A204.1 (cell line): ENCODE measurements at regions not wholly inside any gene's neighbourhood (a gene's known extent, or its start where the extent isn't known, plus 50 kb on each side); places are given as distances from the start of the nearest gene placed in this dataset.
"Not testable (repeated sequence)": the region's sequence is repeated elsewhere in the genome, so short reads cannot be mapped to it uniquely, and the experiment has no call there.

Source experiments
- FAIRE-seq: peaks from 2 replicates; lab custom pipeline; 2012; peaks lifted over from hg19 to GRCh38; lab: Jason Lieb, UNC

DNA sequence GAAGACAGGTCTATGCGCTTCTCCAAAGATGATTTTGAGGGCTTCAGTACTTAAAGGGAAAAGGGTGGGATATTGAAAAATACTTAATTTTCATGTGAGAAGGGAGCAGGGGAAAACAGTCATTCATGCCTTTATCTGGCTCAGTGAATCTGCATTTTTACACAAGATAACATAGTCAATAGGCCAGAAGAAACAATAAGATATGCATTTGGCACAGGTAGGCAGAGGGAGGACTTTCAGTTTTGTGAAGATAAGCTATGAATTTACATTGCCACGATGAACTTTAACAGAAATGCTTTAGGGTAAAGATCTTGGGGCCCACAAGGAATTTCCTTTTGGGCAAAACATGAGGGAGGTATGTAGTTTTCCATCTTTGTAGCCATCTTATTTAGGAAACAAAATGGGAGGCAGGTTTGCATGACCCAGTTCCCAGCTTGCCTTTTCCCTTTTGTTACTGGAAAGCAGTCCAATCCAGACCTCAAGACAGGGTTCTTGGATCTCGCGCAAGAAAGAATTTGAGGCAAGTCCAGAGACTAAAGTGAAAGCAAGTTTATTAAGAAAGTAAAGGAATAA is 504.2 kb downstream of the IGSF11 start:
- no peak for FAIRE-seq

- not testable (repeated sequence) for FAIRE-seq
Measured at GRCh38 chr3:118530927-118531356, 503.7 kb downstream of the IGSF11 start.

GRCh38 chr3:118531816-118532215 is 502.8 kb downstream of the IGSF11 start:
- no peak for FAIRE-seq

DNA sequence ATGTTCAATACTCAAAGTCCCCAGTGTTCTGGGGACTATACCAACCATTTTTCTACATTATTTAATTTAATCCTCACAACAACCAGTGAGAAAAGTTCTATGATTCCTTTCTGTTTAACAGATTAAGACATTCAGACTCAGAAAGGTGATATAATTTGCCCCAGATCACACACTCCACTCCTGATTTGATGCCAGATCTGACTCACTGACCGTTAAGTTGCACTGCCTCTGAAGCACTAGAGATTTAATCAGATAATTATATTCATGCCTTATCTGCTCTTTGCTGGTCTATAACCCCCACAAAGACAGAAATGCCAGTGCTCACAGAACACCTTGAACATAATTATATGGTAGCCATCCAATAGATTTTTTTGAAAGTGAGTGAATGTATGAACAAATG is 501.0 kb downstream of the IGSF11 start:
- FAIRE-seq: no peak

- FAIRE-seq: no peak
Measured at GRCh38 chr3:118534519-118534918, 500.1 kb downstream of the IGSF11 start.

DNA sequence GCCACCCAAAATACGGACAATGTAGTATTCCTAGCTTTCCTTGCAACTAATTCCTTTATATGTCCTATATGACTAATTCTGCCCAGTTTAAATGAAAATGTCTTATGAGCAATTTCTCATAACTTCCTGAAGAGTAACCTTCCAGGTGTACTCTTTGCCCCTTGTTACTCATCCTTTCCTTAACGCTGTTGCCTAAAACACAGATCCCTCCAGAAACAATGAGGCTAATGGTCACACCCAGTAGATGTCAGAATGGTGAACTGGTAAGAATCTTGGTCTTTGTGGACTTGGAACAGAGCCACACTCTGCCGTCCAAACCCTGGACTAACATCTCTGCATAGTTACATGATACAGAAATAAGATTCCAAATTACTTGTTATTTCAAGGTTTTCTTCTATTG is 497.9 kb downstream of the IGSF11 start:
- FAIRE-seq: no peak

- no peak for FAIRE-seq
Measured at GRCh38 chr3:118537454-118537853, 497.2 kb downstream of the IGSF11 start.

DNA sequence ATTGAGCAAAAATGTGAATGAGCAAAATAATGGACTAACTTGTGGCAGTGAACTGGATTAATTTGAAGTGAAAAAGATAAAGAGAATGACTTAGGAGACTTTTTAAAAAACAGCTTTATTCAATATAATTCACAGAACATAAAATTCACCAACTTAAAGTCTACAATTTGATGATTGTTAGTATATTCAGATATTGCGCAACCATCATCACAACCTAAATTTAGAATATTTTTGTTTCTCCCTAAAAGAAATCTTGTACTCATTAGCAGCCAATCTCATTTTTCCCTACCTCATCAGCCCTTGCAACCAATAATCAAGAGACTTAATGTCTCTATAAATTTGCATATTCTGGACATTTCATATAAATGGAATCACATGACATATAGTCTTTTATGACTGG is 496.5 kb downstream of the IGSF11 start:
- FAIRE-seq: no peak

DNA sequence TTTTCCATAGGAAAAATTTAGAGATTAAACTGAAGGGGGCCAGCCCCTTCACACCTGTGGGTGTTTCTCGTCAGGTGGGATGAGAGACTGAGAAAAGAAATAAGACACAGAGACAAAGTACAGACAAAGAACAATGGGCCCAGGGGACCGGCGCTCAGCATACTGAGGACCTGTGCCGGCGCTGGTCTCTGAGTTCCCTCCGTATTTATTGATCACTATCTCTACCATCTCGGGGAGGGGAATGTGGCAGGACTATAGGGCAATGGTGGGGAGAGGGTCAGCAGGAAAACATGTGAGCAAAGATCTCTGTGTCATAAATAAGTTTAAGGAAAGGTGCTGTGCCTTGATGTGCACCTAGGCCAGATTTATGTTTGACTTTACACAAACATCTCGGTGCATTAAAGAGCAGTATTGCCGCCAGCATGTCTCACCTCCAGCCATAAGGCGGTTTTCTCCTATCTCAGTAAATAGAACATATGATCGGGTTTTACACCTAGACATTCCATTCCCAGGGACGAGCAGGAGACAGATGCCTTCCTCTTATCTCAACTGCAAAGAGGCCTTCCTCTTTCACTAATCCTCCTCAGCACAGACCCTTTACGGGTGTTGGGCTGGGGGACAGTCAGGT is 494.7 kb downstream of the IGSF11 start:
- FAIRE-seq: not testable (repeated sequence)

GRCh38 chr3:118540448-118540821 is 494.2 kb downstream of the IGSF11 start:
- not testable (repeated sequence) for FAIRE-seq

DNA sequence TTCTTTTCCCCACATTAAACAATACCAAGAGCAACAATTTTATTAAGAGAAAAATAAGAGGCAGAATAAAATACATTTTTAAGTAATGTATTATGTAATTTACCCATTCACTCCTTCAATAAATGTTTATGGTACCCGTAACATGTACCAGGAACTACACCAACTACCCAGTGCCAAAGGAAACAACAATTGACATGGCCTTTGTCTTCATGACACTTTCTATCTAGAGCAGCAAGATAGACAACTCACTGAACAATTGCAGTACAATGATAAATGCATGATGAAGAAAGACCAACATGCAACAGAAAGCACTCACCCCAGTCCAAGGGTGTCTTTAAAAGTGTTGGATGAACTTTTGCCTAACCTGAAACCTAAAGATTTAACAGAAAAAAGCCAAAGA is 493.8 kb downstream of the IGSF11 start:
- FAIRE-seq: no peak

- no peak for FAIRE-seq
Measured at GRCh38 chr3:118541796-118542195, 492.9 kb downstream of the IGSF11 start.

DNA sequence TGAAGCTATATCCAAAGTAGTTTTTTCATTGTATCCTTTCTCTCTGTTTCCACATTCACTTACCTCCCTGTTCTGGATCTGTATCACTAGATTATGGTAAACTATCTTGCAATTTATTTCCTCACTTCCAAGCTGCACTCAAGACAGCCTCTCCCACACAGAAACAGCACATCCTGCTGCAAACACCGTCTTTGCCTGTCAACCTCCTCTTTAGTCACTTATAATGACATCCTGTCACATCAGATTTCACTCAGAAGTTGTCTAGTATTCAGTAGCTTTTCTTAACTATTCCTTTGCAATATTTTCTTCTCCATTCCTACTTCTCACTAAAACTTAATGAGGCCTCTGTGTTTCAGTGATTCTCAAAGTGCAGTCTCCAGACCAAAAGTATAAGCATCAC is 490.8 kb downstream of the IGSF11 start:
- no peak for FAIRE-seq

DNA sequence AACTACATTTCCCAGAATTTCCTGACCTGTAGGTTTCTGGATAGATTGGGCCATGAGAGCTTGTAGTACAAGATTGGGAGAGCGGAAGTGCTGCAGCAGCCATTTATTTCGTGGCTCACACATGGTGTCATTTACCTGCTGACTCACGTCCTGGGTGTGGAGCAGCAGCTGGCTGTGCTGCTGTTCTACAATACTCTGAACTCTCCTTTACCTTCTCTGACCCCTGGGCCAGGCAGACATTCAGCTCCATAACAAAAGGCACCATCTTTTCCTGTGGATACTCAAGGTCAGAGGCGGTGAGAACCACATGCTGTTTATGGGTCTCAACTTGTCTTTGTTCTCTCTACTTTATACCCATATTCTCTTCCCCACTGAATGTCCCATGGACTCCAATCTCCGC is 490.2 kb downstream of the IGSF11 start:
- no peak for FAIRE-seq

- FAIRE-seq: no peak
Measured at GRCh38 chr3:118548434-118548833, 486.2 kb downstream of the IGSF11 start.

DNA sequence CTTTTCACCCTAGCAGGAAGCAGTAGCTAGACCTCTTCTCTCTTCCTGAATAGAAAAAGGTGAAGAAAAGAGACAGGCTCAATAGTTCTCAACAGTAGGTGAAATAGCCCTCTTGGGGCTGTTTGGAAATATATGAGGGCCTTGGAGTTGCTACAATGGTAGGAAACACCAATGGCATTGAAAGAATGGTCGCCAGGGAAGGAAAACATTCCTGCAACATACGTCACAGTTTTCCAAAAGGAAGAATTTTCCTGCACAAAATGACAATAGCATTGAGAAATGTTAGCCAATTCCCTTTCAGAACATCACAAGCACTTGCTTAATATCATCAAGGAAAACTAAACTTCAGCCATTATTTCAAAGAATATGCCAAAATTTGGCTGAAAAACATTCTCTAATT is 484.5 kb downstream of the IGSF11 start:
- no peak for FAIRE-seq

DNA sequence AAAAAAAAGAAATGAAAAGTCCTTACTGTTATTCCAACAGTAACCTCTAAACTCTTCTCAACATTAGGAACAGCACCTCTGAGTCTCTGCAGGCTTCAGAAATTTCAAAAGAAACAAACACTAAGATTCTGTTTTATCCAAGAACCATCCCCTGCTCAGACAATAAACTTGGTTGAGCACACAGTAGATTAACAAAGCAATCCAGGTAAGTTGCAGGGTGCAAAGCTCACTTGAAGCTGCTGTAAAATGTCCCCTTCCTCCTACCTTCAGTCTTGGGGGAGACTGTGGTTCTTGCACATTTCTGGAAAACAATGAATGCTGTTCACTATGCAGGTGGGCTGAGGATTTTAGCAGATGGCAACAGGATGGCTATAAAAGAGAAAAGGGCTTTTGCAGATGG is 484.1 kb downstream of the IGSF11 start:
- no peak for FAIRE-seq

DNA sequence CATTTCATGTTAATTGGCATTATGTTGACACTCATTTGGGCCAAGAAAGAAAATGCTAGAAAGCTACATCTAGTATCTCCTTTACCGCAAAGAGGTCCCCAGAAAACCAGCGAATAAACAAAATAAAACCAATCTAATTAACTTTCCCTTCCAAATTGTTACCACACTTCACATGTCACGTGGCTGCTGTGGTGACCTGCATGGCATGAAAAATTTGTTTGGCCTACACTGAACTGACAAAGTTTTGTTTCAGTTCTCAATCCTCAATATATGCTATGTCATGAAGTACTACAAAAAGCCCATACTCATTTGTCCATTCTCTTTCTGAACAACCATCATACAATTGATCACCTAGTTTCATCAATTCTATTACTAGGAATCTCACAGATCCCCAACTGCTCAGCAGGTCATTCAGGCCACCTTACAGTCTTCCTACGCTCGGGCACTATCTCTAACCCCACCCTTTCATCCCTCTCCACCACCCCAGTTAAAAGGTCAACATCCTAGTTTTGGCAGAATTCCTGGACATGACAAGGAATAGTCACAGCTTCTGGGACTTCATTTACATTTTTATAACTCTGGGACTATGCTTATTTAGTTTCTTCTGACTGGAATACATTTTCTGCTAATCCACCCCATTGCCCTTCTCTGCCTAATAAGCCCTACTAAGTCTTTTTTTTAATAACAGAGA is 480.4 kb downstream of the IGSF11 start:
- no peak for FAIRE-seq

GRCh38 chr3:118556983-118557382 is 477.7 kb downstream of the IGSF11 start:
- no peak for FAIRE-seq

- no peak for FAIRE-seq
Measured at GRCh38 chr3:118557513-118557912, 477.1 kb downstream of the IGSF11 start.

DNA sequence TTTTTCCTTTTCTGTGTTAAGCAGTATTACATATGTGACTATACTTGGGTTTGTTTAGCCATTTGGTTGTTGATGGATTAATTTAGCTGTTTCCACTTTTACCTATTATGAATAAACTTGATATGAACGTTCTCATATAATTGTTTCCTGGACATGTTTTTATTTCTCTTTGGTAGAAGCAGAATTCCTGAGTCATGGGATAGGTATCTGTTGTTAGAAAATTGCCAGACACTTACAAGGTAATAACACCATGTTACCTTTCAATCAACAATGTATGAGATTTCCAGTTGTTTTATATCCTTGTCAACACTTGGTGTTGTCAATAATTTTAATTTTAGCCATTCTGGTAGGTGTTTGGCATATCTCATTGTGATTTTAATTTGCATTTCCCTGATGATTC is 475.4 kb downstream of the IGSF11 start:
- FAIRE-seq: no peak

DNA sequence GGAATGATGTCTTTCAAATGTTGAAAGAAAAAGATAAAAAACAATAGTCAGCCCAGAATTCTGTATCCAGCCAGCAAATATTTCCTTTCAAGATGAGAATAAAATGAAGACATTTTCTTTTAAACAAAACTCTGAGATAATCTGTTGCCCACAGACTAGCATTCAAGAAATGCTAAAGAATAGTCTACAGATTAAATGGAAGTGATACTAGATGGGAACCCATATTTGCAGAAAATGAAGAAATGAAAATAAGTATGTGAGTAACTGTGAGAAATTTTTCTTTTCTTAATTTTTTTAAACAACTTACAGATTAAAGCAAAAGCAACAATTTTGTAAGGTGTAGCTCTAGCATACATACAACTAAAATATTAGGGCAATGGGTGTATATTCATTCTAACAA is 469.8 kb downstream of the IGSF11 start:
- FAIRE-seq: no peak

GRCh38 chr3:118573912-118574311 is 460.7 kb downstream of the IGSF11 start:
- FAIRE-seq: no peak
